ENCODE measurements at regions not wholly inside any gene's neighbourhood (a gene's known extent, or its start where the extent isn't known, plus 50 kb on each side); places are given as distances from the start of the nearest gene placed in this dataset.

- 83 to 88% (median 87%) methylated on average over 3 of the region's 3 CpGs for WGBS, 3 donors
- no peak overlapping the region for H3K27ac ChIP-seq (ENCODE audit: low read depth, low read length)
Observed at GRCh38 chr12:25017336-25017735, 68.4 kb upstream of the BCAT1 start.

DNA sequence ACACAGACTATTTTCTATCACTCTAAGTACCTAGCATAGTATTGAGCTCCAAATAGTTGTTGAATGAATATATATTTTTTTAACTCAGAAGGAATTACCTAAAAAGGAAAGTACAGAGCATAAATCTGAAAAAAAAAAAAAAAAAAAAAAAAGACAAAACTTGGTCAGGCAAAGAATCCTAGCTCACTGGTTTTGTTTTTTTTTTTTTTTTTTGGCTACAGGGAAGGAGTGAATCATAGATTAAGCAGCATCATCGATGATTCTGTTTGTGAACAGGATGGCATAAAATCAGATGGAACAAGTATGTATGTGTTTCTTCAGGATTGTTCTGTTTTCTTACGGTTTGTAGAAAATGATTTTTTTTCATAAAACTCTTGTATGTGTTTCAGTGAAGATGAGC is 66.1 kb upstream of the BCAT1 start:
- 75 to 84% (median 82%) methylated on average over 2 of the region's 2 CpGs for whole genome bisulfite sequencing, 3 donors
- H3K27ac ChIP-seq (ENCODE audit: low read depth, low read length) = no peak overlapping the region

- 91 to 93% (median 92%) methylated on average over 4 of the region's 4 CpGs for WGBS, 3 donors
- no peak overlapping the region for H3K27ac ChIP-seq (ENCODE audit: low read depth, low read length)
Observed at GRCh38 chr12:25013061-25013460, 64.2 kb upstream of the BCAT1 start.

DNA sequence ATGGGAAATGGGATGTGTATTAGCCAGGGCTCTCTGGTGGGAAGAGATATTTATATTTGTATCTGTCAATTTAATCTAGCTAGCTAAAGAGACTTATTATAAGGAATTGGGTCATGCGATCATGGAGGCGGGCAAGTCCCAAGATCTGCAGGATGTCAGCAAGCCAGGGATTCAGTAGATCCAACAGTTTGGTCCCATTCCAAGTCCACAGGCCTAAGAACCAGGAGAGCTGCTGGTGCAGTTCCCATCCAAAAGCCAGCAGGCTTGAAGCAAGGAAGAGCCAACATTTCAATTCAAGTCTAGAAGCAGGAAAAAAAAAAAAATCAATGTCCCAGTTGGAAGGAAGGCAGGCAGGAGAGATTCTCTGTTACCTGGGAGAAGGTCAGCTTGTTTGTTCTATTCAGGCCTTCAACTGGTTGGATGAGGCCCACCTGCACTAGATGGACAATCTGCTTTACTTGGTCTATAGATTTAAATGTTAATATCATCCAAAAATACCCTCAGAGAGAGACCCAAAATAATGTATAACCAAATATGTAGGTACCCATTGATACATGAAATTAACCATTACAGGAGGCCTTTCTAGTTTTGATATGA is 60.7 kb upstream of the BCAT1 start:
- no peak overlapping the region for H3K27ac ChIP-seq (ENCODE audit: low read depth, low read length)
- WGBS, 3 donors = 93 to 96% (median 95%) methylated on average over 2 of the region's 2 CpGs

- 85 to 93% (median 89%) methylated on average over 4 of the region's 4 CpGs for WGBS, 3 donors
- H3K27ac ChIP-seq (ENCODE audit: low read depth, low read length) = no peak overlapping the region
Observed at GRCh38 chr12:25005376-25005775, 56.5 kb upstream of the BCAT1 start.

DNA sequence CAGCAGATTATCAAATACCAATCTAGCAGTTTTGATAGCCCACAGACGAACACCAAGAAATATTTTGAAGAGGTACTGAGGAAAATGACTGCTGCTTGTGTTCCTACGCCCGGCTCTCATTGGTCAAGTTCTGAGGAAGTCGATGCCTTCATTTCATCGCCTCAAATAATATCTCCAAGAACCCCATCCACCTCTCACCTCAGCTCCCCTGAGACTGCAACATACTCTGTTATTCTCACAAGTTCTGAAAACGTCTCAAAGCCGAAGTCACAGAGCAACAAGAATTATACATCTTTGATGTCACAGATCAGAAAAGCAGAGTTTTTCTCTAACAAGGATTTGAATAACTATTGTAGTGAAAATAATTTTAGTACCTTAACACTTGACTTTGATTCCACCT is 55.5 kb upstream of the BCAT1 start:
- WGBS, 3 donors = 90 to 96% (median 91%) methylated on average over 7 of the region's 7 CpGs
- H3K27ac ChIP-seq (ENCODE audit: low read depth, low read length) = no peak overlapping the region

GRCh38 chr12:25001311-25001710 is 52.4 kb upstream of the BCAT1 start:
- H3K27ac ChIP-seq (ENCODE audit: low read depth, low read length) = no peak overlapping the region
- 74 to 83% (median 79%) methylated on average over 2 of the region's 2 CpGs for WGBS, 3 donors

Measured in adipose tissue (tissue), 3 donors.